Activated CD4-positive, CD25-positive, alpha-beta regulatory T cell (primary cell): ENCODE measurements at regions not wholly inside any gene's neighbourhood (a gene's known extent, or its start where the extent isn't known, plus 50 kb on each side); places are given as distances from the start of the nearest gene placed in this dataset.

ENCODE experiments used
- DNase-seq, 4 experiments: peaks; one replicate each; lab custom pipeline; 2025; lab: John Stamatoyannopoulos, UW

DNA sequence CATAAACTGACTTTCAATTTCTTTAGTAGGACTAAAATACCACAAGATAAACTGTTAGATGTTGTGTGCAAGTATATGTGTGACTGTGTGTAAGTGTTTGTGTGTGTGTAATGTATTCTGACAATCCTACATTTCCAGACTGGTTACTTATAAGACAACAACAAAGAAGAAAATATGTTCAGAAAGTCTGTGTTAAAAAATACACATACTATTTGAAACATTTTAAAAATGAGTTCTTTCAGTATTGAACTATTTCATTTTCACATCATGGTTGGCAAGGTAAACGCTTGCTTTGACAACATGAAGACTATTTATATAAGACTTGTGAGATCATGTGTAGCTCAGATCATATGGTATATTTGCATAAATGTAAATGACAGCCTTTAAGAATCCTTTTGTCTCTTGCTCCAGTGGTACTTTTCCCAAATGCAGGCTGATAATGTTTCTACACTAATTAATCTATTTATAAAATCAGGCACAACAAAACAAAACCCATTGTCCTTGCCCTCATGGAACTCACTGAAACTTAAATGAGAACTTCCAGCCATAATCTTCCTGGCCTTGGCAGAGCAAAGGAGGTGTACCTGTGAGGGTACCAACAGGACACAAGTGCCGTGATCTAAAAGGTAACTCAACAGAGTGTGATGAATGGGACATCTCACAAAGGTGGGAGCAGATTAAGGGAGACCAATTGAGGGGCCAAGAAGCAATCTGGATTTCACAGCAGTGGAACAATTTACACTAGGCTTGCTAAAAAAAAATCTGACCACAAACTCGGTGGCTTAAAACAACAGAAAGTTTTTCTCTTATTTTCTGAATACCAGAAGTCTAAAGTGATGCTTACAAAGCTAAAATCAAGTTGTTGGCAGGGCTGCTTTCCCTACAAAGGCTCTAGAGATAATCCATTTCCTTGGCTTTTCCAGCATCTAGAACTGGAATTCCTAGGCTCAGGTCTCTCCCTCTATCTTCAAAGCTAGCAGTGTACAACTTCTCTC lies 349.0 kb downstream of the TBC1D4 start:
- DNase-seq, result no peak

DNA sequence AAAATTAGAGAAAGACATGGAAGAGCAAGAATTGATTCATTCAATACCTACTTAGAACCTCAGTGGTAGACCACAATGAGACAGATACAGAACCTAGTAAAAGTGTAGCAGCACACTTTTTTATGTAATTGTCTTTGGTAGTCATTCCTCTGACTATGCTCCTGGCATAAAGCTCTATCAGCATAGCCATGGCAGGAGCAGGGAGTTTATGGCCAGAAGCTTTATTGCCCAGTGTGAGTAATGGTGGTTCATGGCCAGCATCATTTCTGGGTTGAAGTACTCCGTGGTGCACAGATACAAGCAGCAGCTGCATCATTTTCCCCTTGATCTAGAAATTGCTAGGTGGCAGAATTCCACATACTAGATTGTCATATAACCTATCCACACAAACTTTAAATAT lies 352.6 kb downstream of the TBC1D4 start:
- DNase-seq, result no peak

DNA sequence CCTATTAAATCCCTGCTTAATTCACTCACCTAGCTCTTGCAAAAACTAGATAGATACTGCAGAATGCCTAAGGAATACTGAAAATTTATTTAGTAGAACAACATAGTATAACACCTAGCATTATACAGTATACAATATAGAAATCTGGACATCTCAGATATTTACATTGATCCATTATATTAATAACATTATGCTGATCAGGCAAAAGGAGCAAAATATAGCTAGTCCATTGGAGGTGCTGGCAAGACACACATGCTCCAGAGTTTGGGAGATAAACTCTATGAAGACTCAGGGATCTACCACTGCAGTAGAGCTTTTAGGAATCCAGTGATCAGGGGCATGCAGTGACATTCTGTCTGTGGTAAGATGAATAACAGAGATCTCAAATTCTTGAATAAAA lies 357.6 kb downstream of the TBC1D4 start:
- no peak for DNase-seq

DNA sequence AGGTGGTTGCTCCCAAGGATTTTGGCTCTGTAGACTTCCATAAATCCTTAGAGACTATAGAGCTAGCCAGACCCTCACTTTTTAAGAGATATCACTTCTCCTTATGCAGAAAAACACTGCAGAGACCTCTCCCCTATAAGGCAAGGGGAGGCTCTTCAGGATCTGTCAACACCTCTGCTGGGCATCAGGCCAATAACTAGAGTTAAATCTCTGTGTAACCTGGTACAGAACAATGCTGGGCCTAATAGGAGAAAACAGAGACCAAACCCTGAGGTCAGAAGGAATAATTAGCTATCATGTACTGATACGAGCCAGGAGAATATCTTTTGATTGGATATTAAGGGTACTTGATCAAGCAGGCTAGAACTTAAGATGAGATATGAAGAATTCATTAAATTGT lies 358.5 kb downstream of the TBC1D4 start:
- DNase-seq, result no peak

DNA sequence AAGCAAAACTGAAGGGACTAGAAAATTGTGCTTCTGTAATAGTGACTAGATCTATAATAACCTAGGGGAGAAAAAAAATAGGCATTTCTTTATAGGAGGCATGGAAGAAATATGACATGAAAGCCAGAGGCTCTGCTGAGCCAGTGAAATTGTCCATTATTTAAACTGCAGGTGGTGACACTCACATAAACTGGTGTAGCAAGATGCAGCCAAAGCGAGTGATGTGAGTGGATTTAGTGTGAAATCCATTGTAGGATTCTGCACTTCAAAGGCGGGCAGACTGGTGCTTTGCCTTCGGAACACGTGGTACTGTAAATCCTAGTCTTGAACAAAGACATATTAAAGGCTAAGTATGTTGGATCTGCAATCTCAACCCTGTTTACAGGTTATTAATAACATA lies 361.9 kb downstream of the TBC1D4 start:
- DNase-seq, result no peak

DNA sequence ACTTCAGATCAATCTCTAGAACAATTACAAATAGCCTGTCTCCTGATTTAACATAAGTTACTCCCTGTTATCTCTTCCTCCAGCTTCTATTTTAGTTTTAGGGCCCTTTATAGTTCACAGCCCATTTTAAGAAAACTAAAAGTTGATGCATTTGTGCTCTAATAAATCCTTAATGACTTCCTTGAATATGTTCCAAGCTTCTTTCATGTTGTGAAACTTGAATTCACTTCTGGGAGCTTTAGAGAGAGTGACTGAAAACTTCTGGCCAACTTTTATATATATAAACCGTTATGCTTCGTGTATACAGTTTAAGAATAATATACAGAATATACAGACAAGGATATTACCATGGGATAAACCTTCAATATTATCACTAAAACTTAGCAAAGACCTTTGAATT lies 366.8 kb downstream of the TBC1D4 start:
- DNase-seq, result no peak

DNA sequence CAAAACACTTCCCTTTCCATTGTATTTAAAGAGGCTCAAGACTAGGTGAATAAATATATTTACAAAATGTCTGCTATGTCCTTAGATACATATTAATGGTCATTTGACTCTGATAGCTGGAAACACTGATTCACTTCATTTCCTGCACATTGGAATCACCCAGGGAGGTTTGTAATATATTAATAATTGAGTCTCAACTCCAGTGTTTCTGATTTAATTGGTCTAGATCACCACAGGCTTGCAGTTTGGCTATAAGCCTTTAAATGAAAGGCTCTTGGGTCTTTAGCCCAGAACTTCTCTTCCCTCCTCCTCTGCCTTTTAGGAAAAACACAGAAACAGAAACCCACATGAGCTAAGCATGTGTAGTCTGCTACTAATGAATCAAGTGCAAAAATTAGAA lies 378.0 kb downstream of the TBC1D4 start:
- DNase-seq, result no peak

DNA sequence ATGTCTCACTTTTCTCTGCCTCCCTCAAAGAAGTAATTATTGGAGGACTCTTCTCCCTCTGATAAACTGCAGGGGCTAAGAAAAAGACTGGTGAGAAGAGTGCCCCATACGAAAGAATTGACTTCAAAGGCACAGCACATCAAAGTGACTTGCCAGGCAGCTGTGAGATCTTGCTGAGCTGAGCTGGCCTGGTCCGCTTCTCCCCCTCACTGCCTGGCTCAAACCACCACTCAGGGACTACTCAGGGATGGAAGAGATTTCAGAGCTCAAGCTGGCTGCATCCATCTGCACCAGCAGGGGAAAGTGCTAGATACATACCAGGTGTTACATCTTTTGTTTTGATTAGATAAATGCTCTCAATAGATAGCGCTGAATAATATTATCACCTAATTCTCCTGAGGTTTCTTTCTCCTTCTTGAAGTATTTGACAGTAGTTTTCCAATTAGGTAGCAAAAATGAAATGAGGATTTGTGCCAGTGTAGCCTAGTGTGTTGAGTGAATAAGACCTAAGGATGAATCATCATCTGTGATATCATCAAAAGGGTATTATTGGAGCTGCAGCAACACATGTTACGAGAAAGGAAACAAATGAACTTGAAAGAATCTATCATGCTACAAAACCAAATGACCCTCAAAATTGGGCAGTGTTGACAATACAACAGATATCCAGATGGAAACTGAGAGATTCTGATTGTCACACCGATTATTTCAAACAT lies 379.8 kb downstream of the TBC1D4 start:
- no peak for DNase-seq

DNA sequence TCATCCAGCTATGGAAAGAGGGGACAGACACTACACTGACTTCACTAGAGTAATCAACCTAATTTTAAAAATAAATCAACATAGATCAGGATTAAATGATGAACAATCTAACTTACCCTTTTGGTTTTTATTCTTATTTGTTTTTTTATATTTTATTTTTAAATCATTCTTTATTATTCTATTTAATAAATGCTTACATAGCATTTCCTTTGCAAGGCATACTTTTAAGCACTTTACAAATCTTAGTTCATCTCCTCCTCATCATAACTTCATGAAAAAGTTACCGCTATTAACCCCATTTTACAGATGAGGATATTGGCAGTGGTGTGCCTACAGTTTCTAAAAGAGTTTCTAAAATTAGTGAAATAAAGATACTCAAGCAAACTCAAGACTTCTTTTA lies 380.6 kb downstream of the TBC1D4 start:
- DNase-seq, result no peak

DNA sequence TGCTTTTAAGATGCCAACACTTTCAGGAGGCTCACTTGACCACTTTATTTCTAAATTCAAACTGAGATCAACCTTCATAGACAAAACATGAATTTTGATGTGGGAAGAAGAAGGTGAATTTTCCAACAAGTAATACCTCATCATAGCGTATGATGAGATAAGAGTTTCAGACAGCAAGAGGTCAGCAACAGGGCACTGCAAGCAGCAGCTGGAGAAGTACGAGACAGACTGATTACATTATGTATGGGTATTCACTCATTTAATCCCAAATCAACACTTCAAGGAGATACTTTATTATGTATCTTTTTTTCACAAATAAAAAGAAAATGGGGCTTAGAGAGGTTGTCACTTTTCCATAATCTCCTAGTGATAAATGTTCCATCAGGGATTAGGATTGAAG lies 389.8 kb downstream of the TBC1D4 start:
- DNase-seq, result no peak

DNA sequence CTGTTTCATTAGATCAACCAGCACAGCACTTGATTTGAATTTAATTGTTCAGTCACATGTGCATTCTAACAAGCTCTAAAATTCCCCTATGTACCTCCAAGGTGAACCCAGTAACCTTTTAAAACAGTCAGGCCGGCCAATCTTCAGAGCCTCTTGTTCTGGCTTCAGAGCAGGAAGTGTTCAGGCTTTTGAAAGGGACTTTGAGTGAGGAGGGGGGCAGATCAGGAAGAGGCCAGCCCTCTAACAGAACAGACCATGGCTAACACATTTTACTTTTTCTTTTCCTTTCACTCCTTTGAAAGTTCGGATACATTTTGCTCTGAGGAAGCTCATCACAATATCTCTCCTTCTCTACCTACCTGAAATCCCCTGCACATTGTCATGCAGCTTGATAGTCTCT lies 390.3 kb downstream of the TBC1D4 start:
- DNase-seq, result no peak

DNA sequence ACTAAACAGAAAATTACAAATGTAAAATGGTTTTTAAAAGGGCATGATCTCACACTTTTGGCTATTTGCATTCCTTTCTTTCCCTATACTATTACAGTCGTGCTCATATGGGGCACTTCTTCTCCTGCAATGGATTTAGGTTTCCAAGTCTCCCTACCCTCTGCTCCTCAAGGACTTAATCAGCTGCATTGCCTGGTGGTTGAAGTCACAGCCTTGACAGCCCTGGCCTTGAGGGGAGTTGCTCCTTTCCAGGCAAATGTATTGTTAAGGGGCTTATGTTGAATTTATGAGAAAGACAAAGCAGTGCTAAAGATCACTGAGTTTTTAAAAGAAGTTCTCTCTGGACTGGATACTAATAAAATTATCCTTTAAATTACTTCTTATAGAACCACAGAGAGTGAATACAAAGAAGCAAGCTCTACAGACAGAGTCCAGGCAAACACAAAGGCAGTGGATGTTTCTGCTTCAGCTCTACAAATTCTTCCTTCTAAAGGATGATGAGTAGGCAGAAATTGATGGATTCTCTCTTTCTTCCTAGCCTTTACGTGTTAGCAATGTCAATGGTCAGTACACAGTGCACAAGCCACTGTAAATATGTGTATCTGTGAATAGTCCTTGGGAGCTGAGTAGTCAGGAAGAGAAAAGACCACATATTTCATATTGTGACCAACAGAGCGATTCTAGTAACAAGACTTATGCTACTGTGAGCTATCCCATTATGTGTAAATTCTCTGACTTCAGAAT lies 390.9 kb downstream of the TBC1D4 start:
- no peak for DNase-seq

DNA sequence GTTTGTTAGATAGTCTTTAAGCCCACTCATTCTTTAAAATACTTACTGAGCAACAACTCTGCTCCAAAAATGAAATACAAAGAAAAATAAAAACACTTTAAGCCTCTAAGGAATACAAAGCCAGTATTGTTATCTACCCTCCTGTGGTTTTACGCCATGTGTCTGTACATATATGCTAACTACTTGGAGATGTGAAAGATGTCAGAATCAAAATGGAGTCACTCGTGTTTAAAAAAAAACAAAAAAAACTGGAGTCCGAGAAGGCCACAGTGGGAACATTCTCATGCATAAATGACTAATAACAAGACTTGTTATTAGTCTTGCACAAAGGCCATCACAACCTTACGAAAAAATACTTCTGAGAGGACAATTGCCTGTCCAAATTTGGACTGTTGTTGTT lies 393.1 kb downstream of the TBC1D4 start:
- DNase-seq, result no peak

DNA sequence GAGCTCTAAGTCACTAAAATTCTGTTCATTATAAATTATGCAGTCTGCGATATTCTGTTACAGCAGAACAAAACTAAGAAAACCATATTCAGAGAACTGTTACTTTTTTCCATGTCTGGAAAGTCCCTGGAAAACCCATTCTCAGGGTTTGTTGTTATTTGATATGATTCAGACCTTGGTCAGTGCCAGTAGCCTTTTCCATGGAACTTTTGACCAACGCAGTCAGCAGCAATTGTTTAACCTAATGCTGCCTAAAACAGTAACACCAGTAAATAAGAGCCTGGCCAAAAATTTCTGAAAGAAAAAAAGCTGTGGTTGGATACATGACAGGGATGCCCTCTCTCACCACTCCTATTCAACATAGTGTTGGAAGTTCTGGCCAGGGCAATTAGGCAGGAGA lies 402.7 kb downstream of the TBC1D4 start:
- no peak for DNase-seq

DNA sequence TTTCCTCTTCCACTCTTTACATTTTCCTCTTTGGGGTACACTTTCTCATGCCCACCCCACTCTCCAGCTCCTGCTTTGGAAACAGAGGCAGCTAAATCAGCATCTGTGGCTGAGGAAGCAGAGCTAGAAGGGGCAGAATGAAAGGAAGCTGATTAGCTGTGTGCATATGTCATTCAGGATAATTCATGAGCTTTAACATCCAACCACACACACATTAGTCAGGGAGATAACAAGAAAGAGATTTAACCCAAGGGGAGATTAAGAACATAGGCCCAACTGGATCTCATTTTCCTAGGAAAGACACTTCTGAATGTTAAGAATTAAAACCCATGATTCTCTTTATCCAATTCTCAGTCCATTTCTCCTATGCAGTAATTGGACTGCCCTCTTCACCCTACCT lies 405.5 kb downstream of the TBC1D4 start:
- DNase-seq, result no peak

DNA sequence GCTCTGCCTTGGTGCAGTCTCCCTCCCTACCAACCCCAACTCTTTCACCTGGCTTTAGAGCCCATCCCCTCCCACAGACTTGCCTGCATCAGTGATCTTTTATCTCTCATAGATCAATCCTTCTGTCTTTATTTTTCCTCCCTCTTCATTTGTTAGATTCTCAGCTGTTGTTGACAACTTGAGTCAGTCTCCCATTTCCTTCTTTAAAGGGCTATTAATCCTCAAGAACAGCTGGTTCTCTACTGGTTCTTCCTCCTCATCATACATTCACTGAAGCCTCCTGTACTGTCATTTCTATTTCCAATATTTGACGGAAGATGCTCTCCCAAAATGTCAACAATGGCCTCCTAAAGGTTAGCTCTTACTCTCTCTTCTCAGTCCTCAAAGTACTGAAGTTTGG lies 408.2 kb downstream of the TBC1D4 start:
- no peak for DNase-seq

DNA sequence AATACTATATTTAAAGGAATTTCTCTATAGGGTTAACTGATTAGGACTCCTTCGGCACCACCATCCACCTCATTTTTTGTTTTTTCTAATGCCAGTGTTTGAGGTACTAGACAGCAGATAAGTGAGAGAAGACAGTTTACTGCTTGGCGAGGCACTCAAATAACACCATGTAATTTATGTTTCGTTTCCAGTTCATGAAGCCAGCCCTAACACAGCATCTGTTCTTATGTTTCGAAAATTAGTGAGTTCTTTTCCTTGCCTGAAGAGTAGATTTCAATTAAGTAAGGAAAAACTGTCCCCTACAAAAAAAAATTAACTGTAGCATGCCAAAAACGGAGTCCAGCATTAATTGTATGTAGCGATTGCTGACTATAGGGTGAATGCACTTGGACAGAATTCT lies 409.1 kb downstream of the TBC1D4 start:
- DNase-seq, result no peak

DNA sequence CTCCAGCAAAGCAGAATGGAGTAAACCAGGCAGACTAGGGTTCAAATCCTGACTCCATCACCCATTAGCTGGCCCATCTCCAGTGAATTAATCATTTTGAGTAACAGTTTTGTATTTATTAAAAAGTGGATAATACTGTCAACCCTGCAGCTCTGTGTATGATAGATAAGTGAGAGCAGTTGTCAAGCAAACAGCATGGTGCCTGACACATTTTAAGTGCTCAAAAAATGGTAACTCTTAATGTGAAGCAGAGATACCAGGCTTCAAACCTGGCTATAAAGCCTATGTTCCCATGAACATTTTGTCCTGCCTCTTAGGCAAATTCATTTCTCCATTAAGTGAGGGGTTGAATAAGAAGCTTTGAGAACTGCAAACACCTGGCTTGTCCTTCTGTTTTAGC lies 409.6 kb downstream of the TBC1D4 start:
- DNase-seq, result no peak

DNA sequence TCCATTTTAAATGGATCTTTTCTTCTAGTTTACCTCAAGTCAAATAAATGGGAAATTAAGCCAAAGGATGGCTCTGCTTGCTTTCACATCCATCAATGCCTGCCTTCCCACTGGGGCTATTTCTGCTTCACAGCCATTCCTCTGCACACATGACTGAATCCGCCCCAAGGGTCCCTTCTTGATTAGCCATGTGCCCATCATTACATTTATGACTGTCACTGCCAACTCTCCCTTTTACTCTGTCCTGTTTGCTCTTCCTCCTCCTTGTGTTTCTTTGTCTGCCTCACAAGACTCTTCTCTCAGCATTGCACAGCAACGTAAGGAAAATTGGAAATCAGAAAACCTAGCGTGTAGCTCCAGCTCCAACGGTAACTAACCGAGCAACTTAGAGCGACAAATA lies 410.2 kb downstream of the TBC1D4 start:
- DNase-seq, result no peak

DNA sequence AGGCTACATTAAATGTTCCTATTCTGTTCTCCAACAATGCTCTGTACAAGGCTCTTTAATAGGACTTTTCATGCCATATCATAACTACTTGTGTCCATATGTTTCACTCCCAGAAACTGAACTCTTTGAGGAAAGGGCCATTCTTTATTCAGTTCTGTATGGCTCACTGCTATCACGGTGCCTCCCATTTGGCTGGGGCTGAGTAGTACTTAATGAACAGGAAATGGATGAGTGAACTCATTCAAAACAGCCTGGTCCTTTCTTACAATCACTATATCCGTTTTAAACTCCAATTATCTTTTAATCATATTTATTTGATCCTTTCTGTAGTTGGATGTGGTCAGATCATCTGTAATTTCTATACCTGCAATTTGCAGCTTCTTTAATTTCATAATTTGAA lies 410.6 kb downstream of the TBC1D4 start:
- DNase-seq, result no peak

DNA sequence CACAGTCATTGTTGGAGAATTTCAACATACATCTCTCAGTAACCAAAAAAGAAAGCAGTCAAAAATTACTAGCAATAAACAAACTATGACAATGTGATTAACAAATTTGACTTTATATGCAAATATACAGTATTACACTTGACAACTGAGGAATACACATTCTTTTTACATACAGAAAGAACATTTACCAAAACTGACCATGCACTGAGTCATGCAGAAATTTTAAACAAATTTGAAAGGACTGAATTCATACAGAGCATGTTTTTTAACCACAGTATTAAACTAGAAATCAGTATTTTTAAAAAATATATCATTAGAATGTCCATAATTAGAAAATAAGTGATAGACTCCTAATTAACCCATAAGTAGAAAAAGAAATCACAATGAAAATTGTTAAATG lies 420.1 kb downstream of the TBC1D4 start:
- DNase-seq, result no peak

DNA sequence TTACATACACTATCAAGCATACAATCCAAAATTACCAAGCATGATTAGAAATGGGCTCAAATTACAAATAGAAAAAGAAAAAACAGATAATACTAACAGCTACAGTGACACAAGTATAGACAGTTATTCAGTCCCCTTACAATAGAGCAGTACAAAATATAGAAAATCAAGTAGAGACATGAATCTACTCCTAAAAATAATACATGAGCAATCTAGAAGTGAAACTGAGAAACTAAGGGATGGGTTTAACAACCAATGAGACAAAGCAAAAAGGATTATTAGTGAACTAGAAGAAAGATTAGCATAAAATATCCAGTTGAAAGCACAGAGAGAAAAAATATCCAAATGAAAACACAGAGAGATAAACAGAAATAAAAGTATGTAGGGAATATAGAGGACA lies 426.7 kb downstream of the TBC1D4 start:
- DNase-seq, result no peak

DNA sequence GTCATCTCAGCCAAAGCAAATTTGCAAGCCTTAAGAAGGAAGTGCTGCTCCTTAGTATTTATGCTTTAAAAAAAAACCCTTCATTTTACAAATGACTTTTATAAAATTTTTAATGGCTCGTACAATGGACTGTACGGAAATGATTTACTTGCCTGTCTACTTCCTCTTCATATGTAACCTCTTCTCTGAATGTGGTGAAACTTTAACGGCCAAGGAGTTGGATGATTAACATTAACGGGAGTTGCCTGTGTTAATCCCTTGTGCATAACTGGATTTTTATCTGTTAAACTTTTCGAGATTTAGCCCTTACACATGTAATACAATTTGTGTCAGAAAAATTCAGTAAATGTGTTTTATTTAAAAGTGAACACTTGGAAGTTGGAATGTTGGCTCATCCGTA lies 429.4 kb downstream of the TBC1D4 start:
- no peak for DNase-seq
